HG03280 (cell line): ENCODE measurements at regions not wholly inside any gene's neighbourhood (a gene's known extent, or its start where the extent isn't known, plus 50 kb on each side); places are given as distances from the start of the nearest gene placed in this dataset.

ENCODE experiments used
- ATAC-seq: cut with Tn5 transposase; IDR thresholded peaks from one replicate; pipeline ENCODE4 v1.9.1; 2021; ENCODE audit warnings: mild to moderate bottlenecking, moderate library complexity; ENCODE audit not compliant: unreplicated experiment

GRCh38 chr12:77630790-77631445, 199.8 kb upstream of the NAV3 start:
- no peak for ATAC-seq

DNA sequence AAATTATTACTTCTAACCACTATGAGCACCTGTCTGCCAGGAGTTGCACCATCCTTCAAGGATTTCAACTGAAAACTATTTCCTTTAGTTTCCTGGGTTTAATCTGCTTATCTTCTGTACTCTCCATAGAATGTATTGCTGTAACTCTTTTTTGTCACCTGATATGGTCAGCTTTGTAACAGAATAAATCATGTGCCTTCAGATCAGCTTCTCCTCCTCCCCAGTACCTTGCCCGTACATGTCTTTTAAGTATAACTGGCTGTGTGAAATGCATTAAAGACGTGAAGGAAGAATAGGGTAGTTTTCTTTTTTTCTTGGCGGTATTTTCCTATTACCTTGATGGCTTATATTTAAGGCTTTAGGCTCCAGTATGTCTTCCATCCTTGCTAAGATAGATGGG, 200.3 kb upstream of the NAV3 start:
- ATAC-seq, result no peak

GRCh38 chr12:77629141-77629540, 201.6 kb upstream of the NAV3 start:
- no peak for ATAC-seq

- no peak for ATAC-seq
These were observed 205.3 kb upstream of the NAV3 start for GRCh38 chr12:77625441-77625840.

- ATAC-seq, result no peak
These were observed 211.3 kb upstream of the NAV3 start for GRCh38 chr12:77619425-77619824.

GRCh38 chr12:77617818-77618217, 212.9 kb upstream of the NAV3 start:
- ATAC-seq, result no peak

DNA sequence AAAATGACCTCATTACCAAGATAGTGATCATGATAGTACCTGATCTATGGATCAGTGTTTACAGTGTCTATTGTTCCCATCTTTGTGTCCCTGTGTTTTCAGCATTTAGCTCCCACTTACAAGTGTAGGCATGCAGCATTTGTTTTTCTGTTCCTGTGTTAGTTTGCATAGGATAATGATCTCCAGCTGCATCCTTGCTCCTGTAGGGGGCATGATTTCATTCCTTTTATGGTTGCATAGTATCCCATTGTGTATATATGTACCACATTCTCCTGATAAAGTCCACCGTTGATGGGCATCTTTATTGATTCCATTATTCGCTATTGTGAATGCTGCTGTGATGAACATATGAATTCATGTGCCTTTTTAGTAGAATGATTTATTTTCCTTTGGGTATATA, 215.4 kb upstream of the NAV3 start:
- ATAC-seq, result no peak

DNA sequence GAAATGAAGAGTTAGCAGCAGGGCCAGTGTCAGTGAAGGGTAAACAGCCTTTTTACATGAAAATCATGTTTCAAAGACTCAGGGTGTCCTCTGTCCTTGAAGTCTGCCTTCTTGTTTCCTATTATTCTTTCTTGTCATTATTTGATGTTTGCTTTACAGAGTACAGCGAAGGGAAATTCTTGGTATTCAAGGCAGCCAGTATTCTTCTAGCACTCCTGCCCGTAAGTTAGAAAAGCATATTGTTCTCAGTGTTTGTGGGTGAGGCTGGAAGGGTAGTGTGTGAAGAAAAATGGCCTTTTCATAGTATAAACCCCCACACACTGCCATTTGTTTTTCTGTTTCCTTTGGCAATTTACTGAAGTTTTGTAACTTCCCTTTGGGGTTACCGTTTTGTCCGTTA, 217.3 kb upstream of the NAV3 start:
- ATAC-seq, result no peak

GRCh38 chr12:77610446-77610845, 220.2 kb upstream of the NAV3 start:
- no peak for ATAC-seq

DNA sequence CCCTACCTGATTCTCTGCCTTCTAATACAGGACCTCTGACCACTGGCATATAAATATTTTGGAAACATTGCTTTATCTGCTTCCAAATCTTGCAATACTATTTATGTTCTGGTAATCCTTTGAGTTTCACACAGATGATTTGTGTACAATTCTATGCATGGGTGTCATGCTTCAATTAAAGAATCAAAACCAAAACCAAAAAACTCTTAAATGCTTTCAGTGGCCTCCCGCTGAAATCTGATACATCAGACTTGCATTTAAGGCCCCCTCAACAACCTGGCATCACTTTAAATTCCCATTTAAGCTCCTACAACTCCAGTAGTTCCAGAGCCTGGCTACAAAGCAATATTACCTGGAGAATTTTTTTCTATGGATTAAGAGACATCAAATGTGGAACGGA, 221.7 kb upstream of the NAV3 start:
- no peak for ATAC-seq

GRCh38 chr12:77608271-77608824, 222.3 kb upstream of the NAV3 start:
- no peak for ATAC-seq

DNA sequence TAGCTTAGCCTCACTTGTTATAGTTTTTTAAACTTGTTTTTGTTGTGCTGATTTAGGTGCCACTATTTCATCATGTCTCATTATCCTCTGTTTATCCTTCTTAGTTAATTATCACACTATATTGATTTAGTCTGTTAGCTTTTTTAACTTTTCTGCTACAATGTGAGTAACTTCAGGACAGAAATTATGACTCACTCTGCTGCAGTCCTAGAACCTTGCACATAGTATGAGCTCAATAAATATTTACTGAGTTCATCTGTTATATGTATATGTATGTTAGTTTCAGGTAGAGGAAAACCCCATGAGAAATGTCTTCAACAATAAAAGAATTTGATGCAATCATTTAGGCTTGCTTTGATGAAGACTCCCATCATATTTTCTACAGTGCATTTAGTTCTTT, 224.3 kb upstream of the NAV3 start:
- ATAC-seq, result no peak

DNA sequence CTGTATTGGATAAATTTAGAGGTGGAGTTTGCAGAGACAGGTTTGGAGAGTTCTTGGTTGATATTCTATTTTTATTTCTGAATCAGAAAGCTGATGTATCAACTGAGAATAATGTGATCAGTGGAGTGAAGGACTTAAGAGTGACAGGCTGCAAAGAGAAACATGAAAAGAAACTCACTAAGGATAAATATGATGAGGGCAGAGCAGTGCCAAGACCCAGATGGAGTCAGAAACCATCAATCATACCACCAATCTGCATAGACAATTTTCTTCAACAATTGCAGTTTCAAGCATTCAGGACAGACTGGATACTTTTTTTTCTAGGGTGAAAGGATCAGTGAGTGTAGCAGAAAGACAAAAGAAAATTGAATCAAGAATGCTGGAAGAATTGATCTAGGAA, 226.7 kb upstream of the NAV3 start:
- no peak for ATAC-seq

DNA sequence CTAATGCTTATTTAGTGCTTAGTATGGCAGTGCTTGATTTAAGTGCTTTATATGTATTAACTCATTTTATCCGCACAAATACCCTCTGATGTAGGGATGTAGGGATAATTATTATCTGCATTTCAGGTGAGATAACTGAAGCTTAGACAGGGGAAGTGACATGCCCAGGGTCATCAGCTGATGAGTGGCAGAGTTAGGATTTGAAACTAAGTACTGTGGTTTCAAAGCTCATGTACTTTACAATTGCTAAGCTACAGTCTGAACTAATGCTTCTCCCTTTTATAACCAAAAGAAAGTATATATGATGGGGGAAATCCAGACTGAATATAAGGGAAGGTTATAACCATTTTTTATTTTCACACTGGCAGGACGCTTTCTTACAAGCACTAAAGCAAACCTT, 229.6 kb upstream of the NAV3 start:
- ATAC-seq, result no peak

- ATAC-seq, result no peak
These were observed 230.2 kb upstream of the NAV3 start for GRCh38 chr12:77600468-77600843.

DNA sequence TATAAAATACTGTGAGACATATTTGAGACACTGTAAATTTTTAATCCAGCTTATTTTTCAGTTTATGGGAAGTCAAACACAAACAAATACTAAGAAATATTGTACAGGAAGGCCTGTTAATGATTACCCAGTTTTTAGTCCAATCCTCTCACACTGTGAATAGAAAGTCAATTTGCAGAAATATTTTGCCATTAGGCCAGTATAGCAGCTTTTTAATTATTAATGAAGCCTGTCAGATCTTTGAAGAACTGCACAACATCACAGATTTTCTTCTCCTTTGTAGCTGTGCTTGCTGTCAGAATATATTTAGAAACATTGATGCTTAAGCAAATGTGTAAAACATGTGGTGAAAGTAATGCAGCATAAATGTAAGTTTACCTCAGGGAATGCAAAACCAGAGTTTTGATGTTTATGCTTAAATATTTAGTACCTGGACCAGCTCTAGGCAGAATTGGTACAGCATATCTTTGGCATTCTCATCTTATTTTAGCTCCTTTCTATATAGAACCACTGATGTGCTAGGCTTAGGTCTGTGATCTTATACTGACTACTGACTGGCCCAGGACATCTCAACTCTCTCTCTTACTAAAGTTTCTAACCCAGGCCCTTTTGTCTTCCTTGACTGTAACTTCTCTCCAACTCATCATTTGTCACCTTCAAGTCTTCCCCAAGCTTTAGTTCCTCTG, 230.8 kb upstream of the NAV3 start:
- no peak for ATAC-seq

GRCh38 chr12:77594366-77594765, 236.3 kb upstream of the NAV3 start:
- ATAC-seq, result no peak

DNA sequence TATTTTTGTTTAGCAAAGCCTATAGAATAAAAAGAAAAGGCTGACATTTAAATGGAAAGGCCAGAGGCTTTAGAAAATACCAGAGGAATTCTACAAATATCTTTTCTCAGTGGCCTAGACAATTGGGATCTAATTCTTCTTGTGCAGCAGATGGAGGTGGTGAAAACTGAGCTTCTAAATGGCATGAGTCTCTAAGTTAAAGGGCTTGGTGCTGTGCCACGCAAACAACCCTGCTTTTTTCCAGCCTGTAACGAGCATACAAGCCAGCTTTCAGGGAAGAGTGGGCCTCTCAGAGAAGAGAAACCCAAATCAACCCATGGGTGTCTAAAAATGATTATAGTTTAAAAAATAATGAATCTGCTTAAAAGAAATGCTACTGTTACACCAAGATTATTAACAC, 237.9 kb upstream of the NAV3 start:
- no peak for ATAC-seq

GRCh38 chr12:77591959-77592743, 238.5 kb upstream of the NAV3 start:
- ATAC-seq, result no peak

DNA sequence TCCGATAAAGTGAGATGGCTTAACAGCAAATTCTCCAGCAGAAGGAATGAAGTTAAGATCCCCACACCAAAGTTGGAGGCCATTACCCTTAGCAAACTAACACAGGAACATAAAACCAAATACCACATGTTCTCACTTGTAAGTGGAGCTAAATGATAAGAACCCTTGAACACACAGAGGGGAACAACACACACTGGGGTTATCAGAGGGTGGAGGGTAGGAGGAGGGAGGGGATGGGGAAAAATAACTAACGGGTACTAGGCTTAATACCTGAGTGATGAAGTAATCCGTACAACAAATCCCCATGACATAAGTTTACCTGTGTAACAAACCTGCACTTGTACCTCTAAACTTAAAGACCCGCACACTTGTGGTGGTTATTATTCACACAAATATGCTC, 240.4 kb upstream of the NAV3 start:
- no peak for ATAC-seq

- no peak for ATAC-seq
These were observed 245.8 kb upstream of the NAV3 start for GRCh38 chr12:77584860-77585259.
